Neural cell (in vitro differentiated cells): ENCODE measurements at regions not wholly inside any gene's neighbourhood (a gene's known extent, or its start where the extent isn't known, plus 50 kb on each side); places are given as distances from the start of the nearest gene placed in this dataset.

ENCODE experiments used
- CTCF ChIP-seq: fragments of 450-650 bp; IDR thresholded peaks from 2 replicates; pipeline ENCODE4 v1.5.1; 2014; ENCODE audit warnings: antibody characterized with exemption, mild to moderate bottlenecking, moderate library complexity; ENCODE audit not compliant: poor library complexity, severe bottlenecking
- POLR2AphosphoS5 ChIP-seq: IDR thresholded peaks from 2 replicates; pipeline ENCODE4 v1.6.1; 2012
- TAF1 ChIP-seq: IDR thresholded peaks from 2 replicates; pipeline ENCODE4 v1.6.1; 2012; ENCODE audit warnings: low read depth

- no peak for TF ChIP-seq CTCF
- no peak for TF ChIP-seq TAF1
- TF ChIP-seq POLR2AphosphoS5 = no peak
Measured at GRCh38 chr20:48521121-48521520, 306.7 kb downstream of the PREX1 start.
